ENCODE measurements at regions not wholly inside any gene's neighbourhood (a gene's known extent, or its start where the extent isn't known, plus 50 kb on each side); places are given as distances from the start of the nearest gene placed in this dataset.

GRCh38 chr16:82328881-82329469 lies 159.0 kb upstream of the MPHOSPH6 start:
- TF ChIP-seq NFRKB (IDR thresholded peaks at IDR 0.05) (no peak), ZNF384 (IDR thresholded peaks at IDR 0.05) (no peak), ELF4 (IDR thresholded peaks at IDR 0.05) (no peak), HDGF (IDR thresholded peaks at IDR 0.05; ENCODE audit: borderline replicate concordance) (no peak), BHLHE40 (IDR thresholded peaks at IDR 0.05; ENCODE audit: borderline replicate concordance) (no peak), SUZ12 (IDR thresholded peaks at IDR 0.05) (no peak), FOXM1 (IDR thresholded peaks at IDR 0.05; ENCODE audit: borderline replicate concordance) (no peak), LEF1 (IDR thresholded peaks at IDR 0.05; ENCODE audit: borderline replicate concordance) (no peak), TARDBP (IDR thresholded peaks at IDR 0.05) (no peak), L3MBTL2 (conservative IDR thresholded peaks at IDR 0.05) (no peak), FOXA1 (IDR thresholded peaks at IDR 0.05) (no peak)
- TF ChIP-seq, protein P1, sequence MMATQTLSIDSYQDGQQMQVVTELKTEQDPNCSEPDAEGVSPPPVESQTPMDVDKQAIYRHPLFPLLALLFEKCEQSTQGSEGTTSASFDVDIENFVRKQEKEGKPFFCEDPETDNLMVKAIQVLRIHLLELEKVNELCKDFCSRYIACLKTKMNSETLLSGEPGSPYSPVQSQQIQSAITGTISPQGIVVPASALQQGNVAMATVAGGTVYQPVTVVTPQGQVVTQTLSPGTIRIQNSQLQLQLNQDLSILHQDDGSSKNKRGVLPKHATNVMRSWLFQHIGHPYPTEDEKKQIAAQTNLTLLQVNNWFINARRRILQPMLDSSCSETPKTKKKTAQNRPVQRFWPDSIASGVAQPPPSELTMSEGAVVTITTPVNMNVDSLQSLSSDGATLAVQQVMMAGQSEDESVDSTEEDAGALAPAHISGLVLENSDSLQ (IDR thresholded peaks at IDR 0.05), result no peak
- no peak for DNase-seq (ENCODE audit: extremely low spot score)
- CTCF ChIA-PET, result no interaction called here
- POLR2A ChIA-PET, result no interaction called here

GRCh38 chr16:82323171-82323570 lies 153.1 kb upstream of the MPHOSPH6 start:
- CTCF ChIA-PET, result no interaction called here
- TF ChIP-seq, protein P1 (IDR thresholded peaks at IDR 0.05), result no peak
- TF ChIP-seq ARNT (IDR thresholded peaks at IDR 0.05), result no peak
- no peak for TF ChIP-seq L3MBTL2 (conservative IDR thresholded peaks at IDR 0.05)

DNA sequence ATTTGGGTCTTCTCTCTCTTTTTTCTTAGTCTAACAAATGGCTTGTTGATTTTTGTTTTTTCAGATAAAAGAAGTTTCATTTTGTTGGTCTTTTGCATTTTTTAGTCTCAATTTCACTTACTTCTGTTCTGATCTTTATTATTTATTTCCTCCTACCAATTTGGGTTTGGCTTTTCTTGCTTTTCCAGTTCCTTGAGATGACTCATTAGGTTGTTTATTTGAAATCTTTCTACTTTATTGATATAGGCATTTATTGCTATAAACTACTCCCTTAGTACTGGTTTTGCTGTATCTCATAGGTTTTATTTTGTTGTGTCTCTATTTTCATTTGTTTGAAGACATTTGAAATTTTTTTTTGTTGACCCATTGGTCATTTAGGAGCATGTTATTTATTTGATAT lies 152.2 kb upstream of the MPHOSPH6 start:
- CTCF ChIA-PET, result no interaction called here
- POLR2A ChIA-PET, result no interaction called here
- DNase-seq (ENCODE audit: extremely low spot score), result no peak
- no peak for TF ChIP-seq NFRKB (IDR thresholded peaks at IDR 0.05)
- TF ChIP-seq, protein P1 (IDR thresholded peaks at IDR 0.05), result no peak
- TF ChIP-seq L3MBTL2 (conservative IDR thresholded peaks at IDR 0.05), result no peak
- TF ChIP-seq CTBP1 (IDR thresholded peaks at IDR 0.05; ENCODE audit: borderline replicate concordance), result no peak
- no peak for TF ChIP-seq BHLHE40 (IDR thresholded peaks at IDR 0.05; ENCODE audit: borderline replicate concordance)
- no peak for TF ChIP-seq LEF1 (IDR thresholded peaks at IDR 0.05; ENCODE audit: borderline replicate concordance)
- TF ChIP-seq SP1 (IDR thresholded peaks at IDR 0.05), result no peak
- no peak for TF ChIP-seq HDGF (IDR thresholded peaks at IDR 0.05; ENCODE audit: borderline replicate concordance)
- no peak for TF ChIP-seq FOXM1 (IDR thresholded peaks at IDR 0.05; ENCODE audit: borderline replicate concordance)
- no peak for TF ChIP-seq FOXK2 (IDR thresholded peaks at IDR 0.05)
- no peak for TF ChIP-seq TARDBP (IDR thresholded peaks at IDR 0.05)
- TF ChIP-seq ZNF384 (IDR thresholded peaks at IDR 0.05), result no peak
- TF ChIP-seq FOXA1 (IDR thresholded peaks at IDR 0.05), result no peak
- no peak for TF ChIP-seq ARNT (IDR thresholded peaks at IDR 0.05)
- no peak for TF ChIP-seq ELF4 (IDR thresholded peaks at IDR 0.05)
- TF ChIP-seq SUZ12 (IDR thresholded peaks at IDR 0.05), result no peak

More at GRCh38 chr16:82323171-82323570, 153.1 kb upstream of the MPHOSPH6 start:
- POLR2A ChIA-PET, result no interaction called here
- DNase-seq (ENCODE audit: extremely low spot score), result no peak

- TF ChIP-seq NFRKB (IDR thresholded peaks at IDR 0.05) (no peak), FOXM1 (IDR thresholded peaks at IDR 0.05; ENCODE audit: borderline replicate concordance) (no peak), L3MBTL2 (conservative IDR thresholded peaks at IDR 0.05) (no peak), HDGF (IDR thresholded peaks at IDR 0.05; ENCODE audit: borderline replicate concordance) (no peak), SUZ12 (IDR thresholded peaks at IDR 0.05) (no peak), ELF4 (IDR thresholded peaks at IDR 0.05) (no peak), CTBP1 (IDR thresholded peaks at IDR 0.05; ENCODE audit: borderline replicate concordance) (no peak), SP1 (IDR thresholded peaks at IDR 0.05) (no peak), ARNT (IDR thresholded peaks at IDR 0.05) (no peak), BHLHE40 (IDR thresholded peaks at IDR 0.05; ENCODE audit: borderline replicate concordance) (no peak), FOXK2 (IDR thresholded peaks at IDR 0.05) (no peak), LEF1 (IDR thresholded peaks at IDR 0.05; ENCODE audit: borderline replicate concordance) (no peak), ZNF384 (IDR thresholded peaks at IDR 0.05) (no peak)
- TF ChIP-seq, protein P1 (IDR thresholded peaks at IDR 0.05), result no peak
- DNase-seq (ENCODE audit: extremely low spot score), result no peak
- POLR2A ChIA-PET, result no interaction called here
- CTCF ChIA-PET, result no interaction called here
These were observed 149.0 kb upstream of the MPHOSPH6 start for GRCh38 chr16:82319038-82319437.

DNA sequence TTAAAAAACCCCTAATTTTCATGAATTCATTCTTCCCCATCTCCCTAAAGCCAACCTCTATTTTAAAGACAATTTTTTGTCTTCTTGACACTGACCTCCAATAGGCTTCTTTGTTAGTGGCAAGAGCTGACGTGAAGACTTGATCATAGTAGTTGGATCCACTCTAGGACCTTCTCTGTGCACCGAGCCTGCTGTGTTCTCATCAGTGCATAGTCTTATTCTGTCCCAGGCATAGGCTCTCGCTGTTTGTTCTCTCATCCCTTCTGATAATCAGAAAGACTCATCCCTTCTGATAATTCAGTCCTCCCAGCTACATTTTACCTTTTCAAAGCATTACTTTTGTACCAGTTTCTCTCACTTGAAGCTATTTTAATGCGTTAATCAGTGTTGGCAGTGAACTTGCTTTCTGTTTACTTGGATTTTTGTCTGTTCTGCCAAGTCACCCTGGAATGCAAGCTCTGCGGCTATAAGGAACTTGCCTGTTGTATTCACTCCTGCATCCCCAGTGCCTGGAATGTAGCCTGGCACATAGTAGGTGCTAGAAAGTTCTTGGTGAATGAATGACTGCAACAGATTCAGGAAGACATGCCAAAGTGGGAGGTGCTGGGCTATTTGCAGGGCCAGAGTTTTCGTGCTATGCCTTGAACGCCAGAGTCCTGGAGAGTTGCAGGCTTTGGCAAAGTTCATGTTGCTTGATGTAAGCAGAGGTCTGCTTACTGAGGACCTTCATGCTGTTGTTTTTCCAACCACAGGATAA lies 147.6 kb upstream of the MPHOSPH6 start:
- POLR2A ChIA-PET, result no interaction called here
- no peak for DNase-seq (ENCODE audit: extremely low spot score)
- TF ChIP-seq FOXA1 (IDR thresholded peaks at IDR 0.05), result no peak
- no peak for TF ChIP-seq CTBP1 (IDR thresholded peaks at IDR 0.05; ENCODE audit: borderline replicate concordance)
- TF ChIP-seq, protein P1 (IDR thresholded peaks at IDR 0.05), result no peak
- TF ChIP-seq HDGF (IDR thresholded peaks at IDR 0.05; ENCODE audit: borderline replicate concordance), result no peak
- TF ChIP-seq TARDBP (IDR thresholded peaks at IDR 0.05), result no peak
- TF ChIP-seq ARNT (IDR thresholded peaks at IDR 0.05), result no peak
- no peak for TF ChIP-seq BHLHE40 (IDR thresholded peaks at IDR 0.05; ENCODE audit: borderline replicate concordance)
- TF ChIP-seq ELF4 (IDR thresholded peaks at IDR 0.05), result no peak
- TF ChIP-seq LEF1 (IDR thresholded peaks at IDR 0.05; ENCODE audit: borderline replicate concordance), result no peak
- no peak for TF ChIP-seq SP1 (IDR thresholded peaks at IDR 0.05)
- TF ChIP-seq SUZ12 (IDR thresholded peaks at IDR 0.05), result no peak
- TF ChIP-seq NFRKB (IDR thresholded peaks at IDR 0.05), result no peak
- no peak for TF ChIP-seq ZNF384 (IDR thresholded peaks at IDR 0.05)
- TF ChIP-seq FOXM1 (IDR thresholded peaks at IDR 0.05; ENCODE audit: borderline replicate concordance), result no peak
- TF ChIP-seq L3MBTL2 (conservative IDR thresholded peaks at IDR 0.05), result no peak
- no peak for TF ChIP-seq FOXK2 (IDR thresholded peaks at IDR 0.05)
- CTCF ChIA-PET, result no interaction called here

Data from HEK293T (cell line).